OCI-LY3 (cell line): ENCODE measurements at regions not wholly inside any gene's neighbourhood (a gene's known extent, or its start where the extent isn't known, plus 50 kb on each side); places are given as distances from the start of the nearest gene placed in this dataset.

Experiments used
- H2AFZ ChIP-seq: fragments of 200-600, 300-600 bp; shearing (Covaris generic); 2 replicates; pipeline ENCODE4 v1.6.0; 2014; ENCODE audit warnings: antibody characterized with exemption, low read depth, low read length
- H3K27ac ChIP-seq: fragments of 200-600, 300-600 bp; sonication (generic); 2 replicates; pipeline ENCODE4 v1.5.1; 2014; ENCODE audit warnings: mild to moderate bottlenecking, low read length, moderate library complexity, mixed read lengths
- H3K27me3 ChIP-seq: fragments of 200-600, 300-600 bp; sonication (generic); 2 replicates; pipeline ENCODE4 v1.6.1; 2014; ENCODE audit warnings: low read depth, low read length, mixed read lengths
- H3K36me3 ChIP-seq: fragments of 200-600, 300-600 bp; sonication (generic); replicated peaks from 2 replicates; pipeline ENCODE3; 2014; ENCODE audit warnings: low read depth, low read length, mixed read lengths
- H3K4me1 ChIP-seq: fragments of 300-600, 200-600 bp; sonication (generic); 2 replicates; pipeline ENCODE4 v1.6.1; 2014; ENCODE audit warnings: low read length, mixed read lengths
- H3K4me2 ChIP-seq: fragments of 200-600, 300-600 bp; sonication (generic); 2 replicates; pipeline ENCODE4 v1.6.1; 2014; ENCODE audit warnings: low read length, mixed read lengths
- H3K4me3 ChIP-seq: fragments of 300-600, 200-600 bp; sonication (generic); 2 replicates; pipeline ENCODE4 v1.5.1; 2014; ENCODE audit warnings: antibody characterized with exemption, mild to moderate bottlenecking, low read length, moderate library complexity
- H3K79me2 ChIP-seq: fragments of 300-600, 200-600 bp; shearing (Covaris generic); 2 replicates; pipeline ENCODE4 v1.6.1; 2014; ENCODE audit warnings: mild to moderate bottlenecking, low read length, mixed read lengths
- H3K9ac ChIP-seq: fragments of 300-600, 200-600 bp; shearing (Covaris generic); 2 replicates; pipeline ENCODE4 v1.6.0; 2014; ENCODE audit warnings: mild to moderate bottlenecking, low read length, moderate library complexity
- H3K9me3 ChIP-seq: fragments of 200-600, 300-600 bp; shearing (Covaris generic); 2 replicates; pipeline ENCODE4 v1.6.1; 2014; ENCODE audit warnings: low read length, mixed read lengths; ENCODE audit not compliant: insufficient read depth
- H4K20me1 ChIP-seq: fragments of 200-600, 300-600 bp; sonication (generic); 2 replicates; pipeline ENCODE4 v1.6.1; 2016; ENCODE audit warnings: low read length, mixed read lengths; ENCODE audit not compliant: insufficient read depth
- CTCF ChIP-seq: fragments of 200-600, 300-600 bp; sonication (generic); IDR thresholded peaks from 2 replicates; pipeline ENCODE4 v1.5.1; 2014; ENCODE audit warnings: antibody characterized with exemption, low read length, low read depth
- EZH2phosphoT487 ChIP-seq: fragments of 200-600 bp; shearing (Covaris generic); IDR thresholded peaks from 2 replicates; pipeline ENCODE4 v1.6.1; 2018; ENCODE audit warnings: antibody characterized with exemption, mixed run types, low read depth

GRCh38 chr9:109599711-109600110, 101.6 kb upstream of the PTPN3 start:
- no peaks in the 10 kb centered on the region for H3K4me1 ChIP-seq
- H2AFZ ChIP-seq, result no peak overlapping the region
- H3K27ac ChIP-seq, result no peak overlapping the region
- no peaks in the 10 kb centered on the region for H3K9me3 ChIP-seq
- H3K4me2 ChIP-seq, result no peak overlapping the region
- no peaks in the 10 kb centered on the region for H3K79me2 ChIP-seq
- H3K27me3 ChIP-seq, result peaks cover 38% of the 10 kb centered on the region
- no peaks in the 10 kb centered on the region for H4K20me1 ChIP-seq
- H3K4me3 ChIP-seq, result no peak overlapping the region
- H3K36me3 ChIP-seq, result no peaks in the 10 kb centered on the region
- no peak overlapping the region for H3K9ac ChIP-seq
- no peak for TF ChIP-seq CTCF
- TF ChIP-seq EZH2phosphoT487, result no peak

GRCh38 chr9:109600142-109600541, 102.0 kb upstream of the PTPN3 start:
- Histone ChIP-seq H3K9ac (no peak overlapping the region), H3K36me3 (no peaks in the 10 kb centered on the region), H4K20me1 (no peaks in the 10 kb centered on the region), H2AFZ (no peak overlapping the region), H3K4me2 (no peak overlapping the region), H3K27ac (no peak overlapping the region), H3K4me3 (no peak overlapping the region), H3K9me3 (no peaks in the 10 kb centered on the region), H3K27me3 (peaks cover 35% of the 10 kb centered on the region), H3K4me1 (no peaks in the 10 kb centered on the region), H3K79me2 (no peaks in the 10 kb centered on the region)
- no peak for TF ChIP-seq CTCF
- TF ChIP-seq EZH2phosphoT487, result no peak

DNA sequence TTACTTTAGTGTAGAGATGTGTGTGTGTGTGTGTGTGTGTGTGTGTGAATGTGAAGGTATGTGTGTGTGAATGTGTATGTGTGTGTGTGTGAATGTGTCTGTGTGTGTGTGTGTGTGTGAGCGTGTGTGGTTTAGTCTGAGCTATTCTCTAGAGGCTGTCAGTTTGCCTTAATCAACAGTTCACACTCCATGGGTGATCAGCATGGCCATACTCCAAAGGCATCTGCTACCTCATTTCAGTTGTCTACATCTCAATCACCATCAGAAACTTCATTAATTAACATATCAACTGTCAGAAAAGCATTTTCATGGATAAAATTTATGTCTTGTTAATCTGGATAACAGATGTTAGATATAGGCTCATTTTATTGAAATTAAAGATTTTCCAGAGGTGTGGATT, 103.1 kb upstream of the PTPN3 start:
- no peaks in the 10 kb centered on the region for H3K36me3 ChIP-seq
- no peaks in the 10 kb centered on the region for H3K9me3 ChIP-seq
- no peak overlapping the region for H3K4me3 ChIP-seq
- no peak overlapping the region for H3K27ac ChIP-seq
- no peak overlapping the region for H2AFZ ChIP-seq
- no peaks in the 10 kb centered on the region for H4K20me1 ChIP-seq
- no peaks in the 10 kb centered on the region for H3K79me2 ChIP-seq
- no peaks in the 10 kb centered on the region for H3K4me1 ChIP-seq
- H3K4me2 ChIP-seq, result no peak overlapping the region
- TF ChIP-seq EZH2phosphoT487 (no peak), CTCF (no peak)
- peaks cover 35% of the 10 kb centered on the region for H3K27me3 ChIP-seq
- H3K9ac ChIP-seq, result no peak overlapping the region

- Histone ChIP-seq H2AFZ (no peak overlapping the region), H3K4me3 (no peak overlapping the region), H3K27me3 (peaks cover 35% of the 10 kb centered on the region), H4K20me1 (no peaks in the 10 kb centered on the region), H3K36me3 (no peaks in the 10 kb centered on the region), H3K27ac (no peak overlapping the region), H3K4me2 (no peak overlapping the region), H3K4me1 (no peaks in the 10 kb centered on the region), H3K79me2 (no peaks in the 10 kb centered on the region), H3K9me3 (no peaks in the 10 kb centered on the region), H3K9ac (no peak overlapping the region)
- TF ChIP-seq EZH2phosphoT487 (no peak), CTCF (no peak)
These were observed 104.9 kb upstream of the PTPN3 start for GRCh38 chr9:109602987-109603386.
